ENCODE measurements at regions not wholly inside any gene's neighbourhood (a gene's known extent, or its start where the extent isn't known, plus 50 kb on each side); places are given as distances from the start of the nearest gene placed in this dataset.
"Not testable (repeated sequence)": the region's sequence is repeated elsewhere in the genome, so short reads cannot be mapped to it uniquely, and the experiment has no call there.

DNA sequence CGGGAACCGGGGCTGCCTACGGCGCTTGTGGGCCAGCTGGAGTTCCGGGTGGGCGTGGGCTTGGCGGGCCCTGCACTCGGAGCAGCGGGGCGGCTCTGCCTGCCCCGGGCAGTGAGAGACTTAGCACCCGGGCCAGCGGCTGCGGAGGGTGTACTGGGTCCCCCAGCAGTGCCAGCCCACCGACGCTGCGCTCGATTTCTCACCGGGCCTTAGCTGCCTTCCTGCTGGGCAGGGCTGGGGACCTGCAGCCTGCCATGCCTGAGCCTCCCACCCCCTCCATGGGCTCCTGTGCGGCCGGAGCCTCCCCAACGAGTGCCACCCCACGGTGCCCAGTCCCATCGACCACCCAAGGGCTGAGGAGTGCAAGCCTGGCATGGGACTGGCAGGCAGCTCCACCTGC, 72.8 kb upstream of the SSBP2 start:
- not testable (repeated sequence) for DNase-seq

DNA sequence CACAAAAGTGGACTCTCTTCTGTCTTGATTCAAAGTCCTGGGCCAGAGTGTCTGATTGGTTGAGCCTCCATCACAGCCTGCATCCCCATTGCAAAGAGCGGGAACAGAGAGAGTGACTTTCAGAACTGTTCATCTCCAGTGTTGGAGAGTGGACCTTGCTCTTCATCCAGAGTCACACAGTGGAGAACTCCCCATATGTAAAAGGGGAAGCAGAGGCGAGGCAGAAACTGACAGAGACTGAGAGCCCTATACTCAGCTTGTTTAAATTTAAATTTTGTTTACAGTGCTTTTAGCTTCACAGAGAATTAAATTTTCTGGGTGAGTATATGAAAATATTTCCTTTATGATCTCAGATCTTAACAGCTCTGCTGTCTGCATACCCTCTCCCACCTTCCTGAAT, 70.0 kb upstream of the SSBP2 start:
- DNase-seq: no peak

DNA sequence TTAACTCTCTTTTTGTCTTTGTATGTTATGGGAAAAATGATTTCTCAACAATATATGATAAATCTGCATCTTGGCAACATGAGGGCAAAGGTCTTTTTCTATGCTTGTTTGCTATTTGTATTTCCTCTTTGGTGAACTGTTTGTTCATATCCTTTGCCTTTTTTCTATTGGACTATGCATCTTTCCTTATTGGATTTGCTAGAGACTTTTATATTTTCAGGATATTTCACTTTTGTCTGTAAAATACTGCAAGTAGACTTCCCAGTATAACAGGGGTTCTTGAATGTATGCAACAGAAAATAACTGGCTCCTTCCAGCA, 69.4 kb upstream of the SSBP2 start:
- DNase-seq: no peak

DNA sequence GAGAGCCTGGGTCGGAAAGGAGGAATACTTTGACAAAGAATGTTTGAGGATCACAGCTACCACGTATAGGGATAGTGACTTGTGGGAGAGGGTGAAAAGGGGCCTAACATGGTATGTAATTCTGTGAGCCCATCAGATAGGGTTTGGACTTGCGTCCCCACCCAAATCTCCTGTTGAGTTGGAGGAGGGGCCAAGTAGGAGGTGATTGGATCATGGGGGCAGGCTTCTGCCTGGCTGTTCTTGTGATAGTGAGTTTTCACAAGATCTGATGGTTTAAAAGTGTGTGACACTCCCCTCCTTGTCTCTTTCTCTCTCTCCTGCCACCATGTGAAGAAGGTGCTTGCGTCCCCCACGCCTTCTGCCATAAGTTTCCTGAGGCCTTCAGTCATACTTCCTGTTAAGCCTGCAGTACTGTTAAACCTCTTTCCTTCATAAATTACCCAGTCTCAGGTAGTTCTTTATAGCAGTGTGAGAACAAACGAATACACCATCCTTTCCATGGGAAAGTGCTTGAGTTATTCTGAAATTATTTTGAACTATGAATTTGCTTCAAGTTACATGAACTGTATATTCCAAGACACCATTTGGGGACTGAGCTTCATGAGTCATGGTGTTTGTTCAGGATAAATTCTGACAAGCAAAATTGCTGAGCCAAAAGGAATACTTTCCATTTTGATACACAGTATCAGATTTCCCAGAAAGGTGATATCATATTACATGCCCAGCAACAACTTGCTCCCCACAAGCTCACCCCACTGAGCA, 68.8 kb upstream of the SSBP2 start:
- DNase-seq: no peak

DNA sequence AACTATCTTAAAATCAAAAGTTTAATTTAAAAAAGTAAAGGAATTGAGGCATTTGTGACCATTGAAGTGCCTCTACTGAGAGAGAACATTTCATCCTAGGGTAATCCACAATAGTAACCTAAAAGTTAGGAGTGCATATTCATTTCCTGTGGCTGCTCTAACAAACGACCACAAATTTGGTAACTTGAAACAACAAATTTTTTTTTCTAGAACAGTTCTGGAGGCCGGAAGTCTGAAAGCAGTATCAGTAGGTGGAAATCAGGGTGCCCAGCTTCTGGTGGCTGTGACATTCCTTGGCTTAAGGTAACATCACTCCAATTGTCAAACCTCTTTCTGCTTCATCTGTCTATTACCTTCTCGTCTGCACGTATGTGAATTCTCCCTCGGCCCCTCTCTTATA, 67.1 kb upstream of the SSBP2 start:
- no peak for DNase-seq

DNA sequence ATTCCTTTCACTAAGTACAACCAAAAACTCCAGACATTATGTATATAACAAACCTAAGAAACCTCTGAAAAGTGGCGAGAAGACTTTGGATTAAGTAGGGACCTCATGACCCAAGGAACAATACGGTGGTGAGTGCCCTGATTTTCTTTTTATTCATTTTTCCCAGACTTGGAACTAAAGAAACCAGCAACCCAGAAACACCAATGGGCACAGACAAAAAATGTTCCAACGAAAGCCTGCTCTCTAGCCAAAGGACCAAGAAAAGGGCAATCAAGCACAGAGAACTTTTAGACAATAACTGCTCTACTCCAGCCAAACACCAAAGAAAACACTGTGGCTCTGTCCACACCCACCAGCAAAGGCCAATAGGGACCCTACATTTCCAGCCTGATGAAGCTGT, 66.2 kb upstream of the SSBP2 start:
- DNase-seq: no peak

DNA sequence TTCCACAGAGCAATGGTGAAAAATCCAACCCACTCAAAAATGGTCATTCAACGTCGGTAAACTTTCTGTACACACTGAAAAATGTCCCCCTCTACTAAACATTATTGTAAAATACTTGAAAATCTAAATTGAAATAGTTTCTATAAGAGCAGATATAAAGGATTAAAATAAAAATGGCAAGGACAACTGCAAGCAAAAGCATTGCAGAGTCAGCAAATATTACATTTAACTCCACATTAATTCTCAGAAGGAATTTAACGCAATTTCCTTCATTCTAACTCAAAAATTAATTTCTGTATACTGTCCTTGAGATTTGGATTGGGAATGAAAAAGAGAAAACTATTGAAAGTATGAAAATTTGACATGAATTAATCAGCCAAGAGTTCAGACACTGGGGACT, 64.4 kb upstream of the SSBP2 start:
- DNase-seq: no peak

DNA sequence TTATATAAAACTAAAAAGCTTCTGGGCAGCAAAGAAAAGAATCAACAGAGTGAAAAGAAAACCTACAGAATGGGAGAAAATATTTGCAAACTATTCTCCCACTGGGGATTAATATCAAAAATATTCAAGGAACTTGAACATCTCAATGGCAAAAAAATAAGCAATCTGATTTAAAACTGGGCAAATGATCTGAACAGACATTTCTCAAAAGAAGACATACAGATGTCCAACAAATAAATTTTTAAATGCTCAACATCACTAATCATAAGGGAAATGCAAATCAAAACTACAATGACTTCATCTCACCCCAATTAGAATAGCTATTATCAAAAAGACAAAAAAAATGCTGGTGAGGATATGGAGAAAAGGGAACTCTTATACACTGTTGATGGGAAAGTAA, 57.2 kb upstream of the SSBP2 start:
- DNase-seq: no peak

DNA sequence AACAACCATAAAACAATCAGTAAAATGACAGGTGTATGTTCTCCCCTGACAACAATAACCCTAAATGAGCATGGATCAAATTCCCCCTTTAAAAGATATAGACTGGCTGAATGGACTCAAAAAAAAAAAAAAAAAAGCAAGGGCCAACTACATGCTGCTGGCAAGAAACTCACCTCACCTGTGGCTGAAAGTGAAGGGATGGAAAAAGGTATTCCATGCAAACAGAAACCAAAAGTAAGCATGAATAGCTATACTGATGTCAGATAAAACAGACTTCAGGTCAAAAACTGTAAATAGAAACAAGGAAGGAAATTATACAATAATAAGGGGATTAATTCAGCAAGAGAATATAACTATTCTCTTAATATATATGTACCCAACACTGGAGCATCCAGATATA, 54.2 kb upstream of the SSBP2 start:
- DNase-seq: no peak

DNA sequence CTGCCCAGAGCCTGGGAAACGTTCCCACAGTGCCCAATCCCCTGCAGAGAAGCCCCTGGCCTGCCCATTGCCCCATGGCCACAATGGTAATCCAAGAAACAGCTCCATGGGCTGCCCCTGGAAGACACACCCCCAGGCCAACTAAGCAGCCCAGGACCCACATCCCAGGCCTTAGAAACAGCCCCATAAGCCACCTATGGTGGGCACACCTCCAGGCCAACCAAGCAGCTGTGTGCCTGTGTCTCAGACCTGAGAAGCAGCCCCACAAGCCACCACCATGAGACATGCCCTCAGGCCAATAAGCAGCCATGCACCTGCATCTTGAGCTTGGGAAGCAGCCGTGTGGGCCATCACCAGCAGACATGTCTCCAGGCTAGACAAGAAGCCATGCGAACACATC, 52.9 kb upstream of the SSBP2 start:
- no peak for DNase-seq

DNA sequence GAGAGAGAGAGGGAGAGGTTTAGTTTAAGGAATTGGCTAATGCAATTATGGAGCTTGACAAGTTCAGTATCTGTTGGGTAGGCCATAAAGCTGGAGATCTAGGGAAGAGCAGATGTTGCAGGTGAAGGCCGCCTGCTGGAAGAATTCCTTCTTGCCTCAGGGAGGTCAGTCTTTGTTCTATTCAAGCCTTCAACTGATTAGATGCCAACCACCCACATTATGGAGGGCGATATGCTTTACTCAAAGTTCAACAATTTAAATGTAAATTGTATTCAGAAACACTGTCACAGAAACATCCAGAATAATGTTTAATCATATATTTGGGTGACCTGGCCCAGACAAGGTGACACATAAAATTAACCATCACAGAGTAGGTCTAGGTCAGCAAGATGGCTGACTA, 51.7 kb upstream of the SSBP2 start:
- DNase-seq: no peak

DNA sequence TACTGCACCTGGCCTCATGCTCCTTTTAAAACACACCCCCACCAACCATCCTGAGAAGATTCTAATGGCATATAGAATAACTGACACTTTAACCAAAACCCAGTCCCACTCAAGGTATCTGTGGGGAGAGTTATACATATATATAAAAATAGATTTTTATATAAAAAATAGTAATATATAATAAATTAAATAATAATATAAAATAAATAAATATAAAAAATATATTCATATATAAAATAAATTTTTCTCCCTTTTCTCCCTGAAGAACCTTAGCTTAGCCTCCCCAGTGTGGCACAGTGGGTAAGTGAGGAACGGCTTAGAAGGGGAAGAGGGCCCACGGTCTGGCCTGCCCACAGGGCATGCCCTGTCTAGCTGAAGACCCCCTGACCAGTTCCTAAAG, 51.1 kb upstream of the SSBP2 start:
- no peak for DNase-seq

DNA sequence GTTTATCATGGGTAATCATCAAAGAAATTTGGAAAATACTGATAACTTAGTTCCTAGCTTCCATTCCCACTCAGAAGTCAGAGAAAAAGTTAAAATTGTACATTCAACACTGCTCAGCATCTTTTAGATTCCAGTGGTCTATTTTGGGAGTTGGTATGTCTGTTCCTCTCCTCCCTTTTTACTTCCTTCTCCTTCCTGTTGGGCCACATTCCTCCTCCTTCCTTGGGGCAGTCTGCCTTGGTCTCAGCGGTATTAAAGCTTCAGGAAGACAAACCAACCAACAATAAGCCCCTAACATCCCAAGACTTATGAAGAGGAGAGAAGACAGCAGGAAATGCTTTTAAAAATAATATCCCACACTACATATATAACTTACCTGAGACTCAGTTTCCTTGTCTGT, 49.9 kb upstream of the SSBP2 start:
- no peak for DNase-seq

All from SIG-M5 (cell line).